ENCODE measurements at regions not wholly inside any gene's neighbourhood (a gene's known extent, or its start where the extent isn't known, plus 50 kb on each side); places are given as distances from the start of the nearest gene placed in this dataset.

DNA sequence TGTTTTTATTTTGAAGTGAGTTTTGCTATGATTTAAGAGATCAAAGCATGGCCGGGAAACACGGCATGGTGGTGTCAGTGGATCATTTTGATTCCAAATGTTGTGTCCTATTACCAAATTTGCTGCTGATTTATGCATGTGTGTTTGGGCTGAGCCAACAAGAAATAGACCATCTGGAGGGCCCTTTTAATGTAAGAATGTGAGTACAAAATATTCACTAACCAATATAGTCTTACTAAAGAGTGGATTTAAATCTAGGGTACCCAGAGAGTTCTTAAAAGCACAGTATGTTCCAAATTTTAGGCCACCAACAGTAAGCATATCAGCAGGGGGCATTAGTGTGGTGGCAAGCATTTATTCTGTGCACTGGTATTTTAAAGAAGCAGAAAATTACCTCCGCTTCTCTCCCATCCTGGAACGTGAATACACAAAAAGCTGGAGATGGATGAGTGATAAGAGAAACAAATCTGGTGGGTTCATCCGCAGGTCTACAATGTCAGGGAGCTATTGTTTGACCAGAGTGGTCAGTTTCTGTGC lies 444.4 kb upstream of the IGFBP7 start:
- no peak for DNase-seq

DNA sequence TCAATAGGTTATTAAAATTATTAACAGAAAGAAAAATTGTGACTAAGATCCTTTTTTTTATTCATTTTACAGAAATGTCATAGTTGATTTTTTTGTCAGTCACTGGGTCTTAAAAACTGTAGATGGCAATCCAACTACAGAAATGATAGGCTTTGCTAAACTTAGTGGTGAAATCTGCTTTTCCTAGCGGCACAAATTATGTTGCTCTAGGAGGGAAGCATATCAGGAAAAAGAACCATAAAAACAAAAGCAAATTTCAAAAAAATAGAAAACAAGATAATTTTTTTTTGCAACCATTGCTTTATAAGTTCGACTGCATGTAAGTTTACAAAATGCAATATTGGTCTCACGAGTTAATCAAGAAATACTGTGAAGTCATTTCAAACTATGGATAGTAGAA lies 443.5 kb upstream of the IGFBP7 start:
- no peak for DNase-seq

DNA sequence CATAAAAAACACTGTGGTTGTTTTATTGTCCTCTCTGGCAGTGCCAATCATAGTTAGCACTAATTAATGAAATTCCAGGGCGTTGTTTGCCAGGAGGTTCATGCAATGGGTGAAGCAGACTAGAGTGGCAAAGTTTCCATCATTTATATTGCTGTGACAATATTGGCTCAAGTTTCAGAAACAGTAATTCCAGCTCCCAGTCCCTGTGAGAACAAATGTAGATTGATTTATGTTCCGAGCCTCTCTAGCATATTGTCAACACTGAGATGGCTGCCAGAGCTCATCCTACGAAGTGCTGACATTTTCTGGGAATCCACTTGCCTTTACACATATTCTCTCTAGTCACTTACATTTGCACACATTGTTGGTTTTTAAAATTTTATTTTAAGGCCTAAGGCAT lies 440.0 kb upstream of the IGFBP7 start:
- no peak for DNase-seq

DNA sequence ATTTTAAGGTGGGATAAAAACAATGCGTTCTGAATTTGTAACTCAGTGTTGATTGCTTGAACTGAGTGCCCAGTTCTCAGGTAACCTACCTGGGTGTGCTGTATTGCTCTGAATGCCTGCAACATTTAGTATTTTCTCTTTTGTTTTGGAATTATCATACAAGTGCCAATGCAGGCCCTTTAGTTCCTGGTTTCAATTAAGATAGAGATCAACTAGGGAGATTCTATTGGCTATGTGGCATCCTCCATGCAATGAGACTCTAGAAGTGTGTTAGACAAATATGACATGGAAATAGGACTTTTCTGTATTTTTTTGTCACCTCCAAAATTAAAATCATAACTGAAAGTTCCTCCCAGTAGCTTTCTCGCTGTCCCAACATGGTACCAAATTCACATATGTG lies 438.7 kb upstream of the IGFBP7 start:
- DNase-seq = no peak

DNA sequence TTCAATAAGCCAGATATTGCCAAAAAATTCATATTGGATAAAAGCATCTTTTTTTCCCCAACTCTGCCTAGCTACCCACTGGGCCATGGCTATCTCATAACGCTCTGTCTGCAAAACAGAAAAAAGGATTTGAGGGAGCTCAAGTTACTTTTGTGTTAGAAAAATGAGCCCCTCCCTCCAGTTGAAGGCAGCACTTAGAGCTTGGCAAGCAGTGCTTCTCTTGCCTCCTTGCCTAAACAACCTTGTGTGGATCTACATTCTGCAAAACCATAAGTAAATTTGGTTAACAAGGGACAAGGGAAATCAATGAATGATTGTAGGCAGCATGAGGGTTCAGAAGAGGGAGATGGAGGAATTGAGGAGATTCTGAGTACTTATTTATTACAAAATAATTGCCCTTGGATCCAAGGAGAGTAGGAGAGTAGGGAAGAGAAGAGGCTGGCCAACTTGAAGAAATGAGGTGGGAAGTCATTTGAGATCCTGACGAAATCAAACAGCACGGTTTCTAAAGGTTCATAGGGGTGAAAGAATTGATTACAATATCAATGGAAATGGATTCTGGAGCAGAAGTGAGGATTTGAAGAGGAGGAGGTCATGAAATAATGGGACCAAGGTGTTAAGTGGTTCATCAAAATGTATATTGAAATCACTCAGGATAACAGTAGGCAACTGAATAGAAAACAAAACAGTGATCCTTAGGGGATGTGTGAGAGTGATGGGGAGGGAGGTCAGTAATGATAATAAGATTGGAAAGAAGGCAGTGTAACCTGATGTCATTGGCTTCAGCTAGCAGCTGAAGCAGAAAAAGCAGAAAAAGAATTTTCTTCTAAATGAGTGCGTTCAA lies 434.8 kb upstream of the IGFBP7 start:
- DNase-seq = no peak

DNA sequence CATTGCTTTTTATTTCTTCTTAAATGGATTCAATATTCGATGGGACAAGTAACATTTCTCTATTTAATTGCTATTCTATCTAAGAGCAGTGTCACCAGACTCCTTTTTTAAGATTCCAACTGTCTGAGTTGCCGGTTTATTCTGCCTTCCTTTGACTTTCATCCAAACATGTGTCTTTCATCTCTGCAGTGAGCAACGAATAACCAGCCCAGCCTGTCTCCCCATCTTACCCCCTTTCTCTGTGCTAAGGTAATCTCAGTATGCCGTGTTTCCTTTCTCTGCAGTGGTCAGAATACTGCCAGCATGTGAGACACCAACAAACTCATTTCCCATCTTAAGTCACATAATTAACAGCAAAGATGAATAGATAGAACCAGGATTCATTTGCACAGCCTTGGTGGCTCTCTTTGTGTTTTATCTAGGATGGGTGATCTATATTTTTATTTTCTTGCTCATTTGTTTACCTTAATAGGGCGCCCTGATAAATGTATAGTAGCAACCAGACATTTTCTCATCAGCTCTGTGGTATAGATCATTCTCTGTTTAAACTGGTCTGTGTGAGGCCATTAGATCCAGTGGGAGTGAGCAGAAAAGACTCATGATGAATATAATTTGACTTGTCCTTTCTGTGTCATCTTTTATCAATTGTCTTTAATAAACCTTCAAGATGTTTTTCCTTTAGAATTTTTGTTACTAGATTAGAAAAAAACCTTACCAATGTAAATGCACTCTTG lies 394.8 kb upstream of the IGFBP7 start:
- no peak for DNase-seq

DNA sequence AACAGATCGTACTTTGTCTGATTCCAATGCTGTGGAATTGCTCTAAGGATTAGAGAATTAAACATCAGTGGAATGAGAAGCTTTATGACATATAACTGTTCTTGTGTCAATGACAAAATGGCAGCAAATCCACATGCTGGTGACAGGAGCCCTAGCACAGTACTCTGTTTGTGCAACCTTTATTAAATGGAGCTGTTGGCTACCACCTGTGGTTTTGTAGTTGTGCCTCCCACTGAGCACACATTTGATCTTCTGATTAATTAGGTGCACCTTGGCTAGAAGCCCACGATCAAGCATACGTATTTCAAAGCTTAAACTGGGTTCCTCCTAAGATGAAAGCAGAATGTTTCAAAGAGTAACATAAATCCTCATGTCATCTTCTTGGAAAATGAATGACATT lies 394.0 kb upstream of the IGFBP7 start:
- DNase-seq = no peak

DNA sequence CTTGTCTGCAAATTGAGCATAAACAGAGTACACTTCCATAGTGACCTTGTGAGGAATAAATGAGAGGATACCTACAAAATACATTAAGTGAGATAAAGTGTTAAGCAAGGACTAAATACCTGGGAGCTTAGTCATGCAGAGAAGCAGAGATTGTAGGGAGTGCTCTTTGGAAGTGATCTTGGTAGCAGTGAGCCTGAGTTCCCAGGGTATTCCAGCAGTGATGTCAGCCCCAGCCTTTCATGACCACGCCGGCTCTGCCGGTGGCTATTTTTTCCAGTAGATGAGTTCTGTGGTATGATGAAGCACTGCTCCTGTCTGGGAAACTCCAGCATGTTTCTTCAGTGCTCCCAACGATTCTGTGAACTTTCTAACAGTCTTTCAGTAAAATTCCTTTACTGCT lies 391.5 kb upstream of the IGFBP7 start:
- no peak for DNase-seq

DNA sequence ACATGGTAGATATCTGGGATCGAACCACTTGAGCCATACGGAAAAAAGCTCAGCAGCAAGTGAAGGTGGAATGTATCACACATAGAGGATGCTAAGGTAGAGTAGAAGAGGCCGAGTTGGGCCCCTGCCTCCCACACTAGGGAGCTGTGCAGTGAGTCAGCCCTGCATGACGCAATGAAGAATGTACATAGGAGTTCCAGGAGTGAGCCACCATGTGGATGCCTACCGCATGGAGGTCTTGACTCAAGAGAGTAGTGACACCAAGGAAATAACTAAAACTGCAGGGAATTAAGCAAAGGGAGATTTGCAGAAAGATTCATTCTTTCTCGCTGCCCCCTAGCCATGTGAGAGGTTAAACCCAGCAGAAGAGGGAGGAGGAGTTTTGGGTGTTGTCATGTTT lies 389.6 kb upstream of the IGFBP7 start:
- DNase-seq = no peak

DNA sequence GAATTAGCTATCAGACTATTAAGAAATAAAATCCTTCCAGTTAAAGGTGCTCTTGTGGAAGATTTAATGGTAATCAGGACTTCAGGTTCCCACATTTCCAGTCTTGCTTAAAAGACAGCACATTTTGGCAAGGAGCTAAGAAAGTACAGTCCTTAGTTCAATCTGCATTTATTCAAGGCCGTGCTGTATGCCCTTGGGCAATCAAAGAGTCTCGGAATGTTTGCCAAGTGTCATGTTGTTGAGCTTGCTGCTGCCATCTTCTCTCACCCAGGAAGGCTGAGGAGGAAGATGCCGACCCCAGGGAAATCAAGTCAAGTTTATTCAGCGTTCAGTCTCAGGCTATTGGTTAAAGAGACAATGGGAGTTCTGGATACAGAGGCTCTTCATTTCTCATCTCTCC lies 388.1 kb upstream of the IGFBP7 start:
- DNase-seq = no peak

DNA sequence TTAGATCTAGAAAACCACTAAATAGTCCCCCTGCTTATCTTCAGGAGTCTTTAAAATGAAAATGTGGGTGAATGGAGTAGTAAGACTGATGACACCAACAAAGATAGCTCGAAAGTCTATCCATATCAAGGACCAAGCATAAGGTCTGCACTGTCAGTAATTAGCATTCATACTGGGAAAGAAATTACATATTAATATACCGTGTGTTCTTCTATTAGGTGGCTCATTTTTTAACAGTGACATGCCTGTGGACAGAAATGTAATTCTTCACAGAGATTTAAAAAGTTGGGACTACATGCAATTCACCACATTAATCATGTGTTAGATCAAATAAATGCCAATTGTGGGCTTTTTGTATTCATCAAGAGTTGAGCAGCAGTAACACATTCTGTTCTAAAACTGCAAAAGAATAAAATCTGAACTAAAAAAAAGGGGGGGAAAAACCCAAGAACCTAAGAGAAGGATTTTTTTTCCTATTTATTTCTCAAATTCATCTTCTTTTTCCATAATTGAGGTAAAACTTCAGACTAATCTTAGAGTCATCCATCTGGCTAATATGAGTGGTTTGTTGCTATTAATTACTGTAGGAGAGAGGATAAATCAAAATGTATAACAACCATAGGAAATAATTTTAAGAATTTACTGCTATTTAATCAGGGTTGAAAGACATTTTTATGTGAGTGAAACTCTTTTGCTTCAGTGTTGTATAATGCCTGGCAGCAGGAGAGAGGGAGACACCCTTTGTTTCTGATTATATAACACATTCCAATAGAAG lies 386.7 kb upstream of the IGFBP7 start:
- no peak for DNase-seq

DNA sequence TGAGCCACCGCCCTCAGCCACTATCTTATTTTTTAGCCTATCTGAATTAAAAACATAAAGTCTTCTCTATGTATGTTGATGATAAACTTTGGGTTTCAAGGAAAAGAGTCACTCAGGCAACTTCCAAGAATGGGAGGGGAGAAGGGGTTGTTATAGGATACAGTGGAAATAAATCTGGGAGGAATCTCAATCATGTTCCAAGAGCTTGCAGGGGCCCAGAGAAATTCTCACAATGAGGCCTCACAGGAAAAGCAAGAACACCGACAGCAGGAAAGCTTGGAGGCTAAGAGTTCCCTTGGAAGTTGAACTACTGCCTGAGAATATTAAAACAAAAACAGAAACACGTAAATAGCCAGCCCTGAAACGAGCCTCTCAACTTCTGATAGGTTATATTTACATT lies 384.6 kb upstream of the IGFBP7 start:
- no peak for DNase-seq

DNA sequence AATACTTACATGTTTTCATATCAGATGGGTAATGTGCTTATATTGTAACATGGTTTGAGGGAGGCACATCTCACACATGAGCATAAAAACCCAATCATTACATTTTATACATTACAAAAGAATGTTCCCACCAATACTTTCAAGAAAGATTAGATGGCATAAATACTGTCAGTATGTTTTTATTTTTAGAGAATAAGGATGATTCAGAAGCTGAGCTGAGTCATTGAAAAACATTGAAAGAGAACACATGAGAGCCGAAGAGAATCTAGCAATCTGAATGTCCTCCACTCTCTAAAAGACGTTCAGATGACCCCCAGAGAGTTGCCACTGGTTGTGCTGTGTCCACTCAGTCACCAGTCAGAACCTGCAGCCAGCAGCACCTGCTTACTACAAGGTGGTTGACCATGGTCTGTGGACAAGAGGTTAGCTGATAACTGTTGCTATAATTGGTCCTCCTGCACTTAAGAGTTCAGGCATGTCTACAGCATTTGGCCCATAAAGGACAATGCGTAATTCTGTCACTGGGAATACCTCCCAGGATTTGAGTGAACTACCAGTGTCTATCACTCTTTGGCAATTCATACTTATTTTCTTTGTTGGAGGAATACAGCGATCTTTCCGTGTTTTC lies 382.2 kb upstream of the IGFBP7 start:
- DNase-seq = no peak

DNA sequence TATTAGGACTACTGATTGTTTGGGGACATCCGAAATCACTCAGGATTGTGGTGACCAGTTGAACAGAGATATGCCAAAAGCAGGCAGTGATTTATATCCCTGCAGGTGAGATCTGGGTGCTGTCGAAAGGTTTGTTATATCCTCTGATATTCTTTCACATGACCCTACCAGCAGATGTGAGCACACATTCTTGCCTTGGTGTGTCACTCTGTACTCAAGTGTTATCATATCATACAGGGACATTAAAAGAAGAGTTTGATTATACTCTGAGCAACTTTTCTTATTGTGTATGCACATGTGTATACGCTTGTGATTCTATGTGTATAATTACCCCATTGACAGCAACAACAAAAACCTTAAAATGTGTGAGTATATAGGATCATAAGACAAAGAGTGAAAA lies 381.2 kb upstream of the IGFBP7 start:
- no peak for DNase-seq

DNA sequence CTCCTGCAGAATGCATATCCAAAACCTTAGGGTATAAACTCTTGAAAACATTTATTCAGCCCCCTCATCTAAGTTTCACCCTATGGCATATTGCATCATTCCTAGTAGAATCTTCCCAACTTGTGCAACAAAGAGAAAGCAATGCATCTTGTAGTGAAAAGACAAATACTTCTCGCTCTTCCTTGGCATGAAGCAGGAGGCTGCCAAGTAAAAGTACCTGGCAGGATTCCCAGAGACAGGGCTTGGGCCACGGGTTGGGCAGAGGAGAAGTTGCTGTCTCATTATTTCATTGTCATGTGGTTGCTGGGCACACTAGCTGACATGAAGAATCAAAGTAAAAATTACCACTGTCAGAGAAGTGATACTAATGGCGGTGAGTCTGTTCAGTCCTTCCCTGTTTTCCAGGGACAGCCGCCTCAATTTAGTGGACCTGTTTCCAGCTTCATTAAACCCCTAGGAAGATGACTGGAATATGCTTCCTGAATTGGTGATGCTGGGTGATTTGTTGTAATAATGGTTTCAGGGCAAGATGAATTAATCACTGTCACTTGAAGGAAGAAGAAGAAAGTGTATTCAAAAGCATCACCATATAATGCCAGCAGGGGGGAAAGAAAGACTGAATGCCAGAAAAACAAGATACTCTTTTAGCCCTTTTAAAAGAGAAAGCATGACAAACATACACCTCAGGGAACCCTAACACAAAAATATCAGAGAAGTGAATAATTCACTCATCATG lies 380.5 kb upstream of the IGFBP7 start:
- DNase-seq = no peak

DNA sequence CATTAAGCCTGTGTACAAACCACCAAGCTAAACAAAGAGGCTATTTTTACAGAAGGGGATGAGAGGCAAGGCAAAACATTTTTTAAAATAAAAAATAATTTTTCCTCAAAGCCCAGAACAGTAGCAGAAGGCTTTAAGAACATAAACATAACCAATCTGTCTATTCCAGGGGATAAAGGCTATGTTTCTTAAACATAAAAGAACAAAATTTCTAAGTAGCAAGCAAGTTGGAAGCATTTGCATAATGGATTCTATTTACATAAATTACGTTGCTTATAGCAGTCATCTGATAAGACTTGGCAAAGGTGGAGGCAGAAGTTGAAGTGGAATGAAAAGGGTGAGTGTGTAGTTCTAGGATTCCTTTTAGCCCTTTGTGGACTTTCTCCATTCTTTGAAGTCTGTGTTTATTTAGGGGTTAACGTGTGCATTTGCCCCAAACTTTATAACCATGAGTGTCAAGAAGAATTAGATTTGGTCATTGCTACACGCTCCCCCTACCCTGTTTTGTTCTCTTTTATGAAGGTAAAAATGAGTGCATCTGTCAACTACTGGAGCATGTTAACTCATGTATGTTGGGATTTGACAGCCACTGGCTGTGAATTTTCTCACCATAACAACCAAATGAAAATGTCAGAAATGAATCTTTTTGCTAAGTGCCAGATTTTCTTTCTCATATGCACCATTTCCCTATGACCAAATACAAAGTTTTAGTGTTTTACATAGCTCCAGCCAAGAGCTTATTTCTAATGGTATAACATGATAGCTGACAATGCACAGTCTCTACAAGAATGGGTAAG lies 378.4 kb upstream of the IGFBP7 start:
- no peak for DNase-seq

DNA sequence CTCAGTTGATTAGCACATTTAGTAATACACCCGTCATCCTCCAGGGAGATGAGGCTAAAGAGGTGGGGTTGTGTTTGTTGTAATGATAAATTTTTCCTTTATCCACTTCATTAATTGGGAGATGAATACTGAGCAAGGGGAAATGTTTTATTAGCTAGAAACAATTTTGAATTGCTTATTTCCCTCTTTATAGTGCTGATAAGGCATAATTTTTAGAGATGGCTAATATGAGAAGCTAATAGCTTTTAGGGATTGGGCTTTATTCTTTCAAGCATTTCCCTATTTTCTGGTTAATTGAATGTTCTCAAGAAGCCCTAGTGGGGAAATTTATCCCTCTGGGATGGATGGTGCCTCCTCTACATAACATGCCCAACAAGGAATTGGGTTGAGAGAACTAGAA lies 365.2 kb upstream of the IGFBP7 start:
- DNase-seq = no peak

DNA sequence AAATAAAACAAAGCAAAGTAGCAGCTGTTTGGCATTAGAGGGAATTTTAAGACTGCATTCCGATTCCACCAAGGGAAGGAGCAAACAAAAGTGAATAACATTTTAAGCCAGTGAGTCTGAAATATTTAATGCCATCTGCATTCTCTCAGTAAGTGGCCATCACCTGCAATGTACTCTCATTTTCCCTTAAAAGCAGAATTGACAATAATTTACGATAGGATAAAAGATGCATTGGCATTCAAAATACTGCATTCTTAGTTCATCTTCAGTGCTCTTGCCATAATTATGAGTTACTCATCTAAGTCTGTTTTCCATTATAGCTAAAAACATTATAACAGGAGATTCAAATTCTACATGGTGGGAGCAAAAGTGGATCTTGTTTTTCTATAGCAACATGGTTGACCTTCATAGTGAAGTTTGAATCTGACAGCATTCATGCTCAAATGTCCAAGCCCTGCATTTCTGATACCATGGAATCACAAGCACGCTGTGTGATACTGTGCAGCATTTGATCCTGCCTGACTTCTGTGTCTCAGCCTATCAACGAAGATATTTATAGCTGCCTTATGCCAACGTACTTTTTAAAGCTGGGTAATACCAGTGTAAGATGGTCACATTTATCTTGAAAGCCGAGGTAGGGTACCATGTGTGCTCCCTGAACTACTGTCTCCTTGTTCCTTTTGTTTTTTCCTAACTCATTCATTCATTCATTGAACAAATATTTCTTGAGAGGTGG lies 355.3 kb upstream of the IGFBP7 start:
- DNase-seq = no peak

DNA sequence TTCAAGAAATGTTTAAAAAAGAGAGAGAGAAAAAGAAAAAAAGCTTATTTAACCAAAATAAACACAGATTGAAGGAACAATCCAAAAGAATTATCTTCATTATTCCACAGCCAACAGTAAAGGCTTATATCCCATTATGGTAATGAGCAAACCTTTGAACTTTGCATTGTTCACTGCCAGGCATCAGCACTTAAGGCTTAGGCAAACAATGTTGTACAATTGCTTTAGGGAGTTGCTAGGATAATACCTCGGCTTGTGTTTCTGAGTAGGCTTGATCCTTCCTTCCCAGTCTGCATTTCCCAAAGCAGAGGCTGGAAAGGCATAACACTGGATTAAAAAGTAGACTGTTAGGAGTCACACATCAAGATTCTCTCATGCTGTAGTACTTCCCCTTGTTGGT lies 352.7 kb upstream of the IGFBP7 start:
- no peak for DNase-seq

DNA sequence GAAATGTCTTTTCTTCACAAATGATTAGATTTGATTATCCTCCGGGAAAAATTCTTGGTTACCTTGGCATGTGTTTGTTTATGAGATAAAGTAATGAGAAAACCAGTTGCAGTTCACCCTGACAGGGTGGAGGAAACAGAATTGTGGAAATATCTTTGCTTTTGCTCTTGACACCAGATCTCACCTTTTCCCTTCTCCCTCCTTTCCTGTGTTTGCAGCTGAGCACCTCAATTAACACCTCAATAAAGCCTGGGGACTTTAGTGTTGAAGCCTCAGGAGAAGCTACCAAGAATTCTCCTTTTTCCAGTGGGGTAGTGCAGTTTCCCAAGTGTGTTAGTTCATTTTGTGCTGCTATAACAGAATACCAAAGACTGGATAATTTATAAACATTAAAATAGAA lies 350.8 kb upstream of the IGFBP7 start:
- no peak for DNase-seq

DNA sequence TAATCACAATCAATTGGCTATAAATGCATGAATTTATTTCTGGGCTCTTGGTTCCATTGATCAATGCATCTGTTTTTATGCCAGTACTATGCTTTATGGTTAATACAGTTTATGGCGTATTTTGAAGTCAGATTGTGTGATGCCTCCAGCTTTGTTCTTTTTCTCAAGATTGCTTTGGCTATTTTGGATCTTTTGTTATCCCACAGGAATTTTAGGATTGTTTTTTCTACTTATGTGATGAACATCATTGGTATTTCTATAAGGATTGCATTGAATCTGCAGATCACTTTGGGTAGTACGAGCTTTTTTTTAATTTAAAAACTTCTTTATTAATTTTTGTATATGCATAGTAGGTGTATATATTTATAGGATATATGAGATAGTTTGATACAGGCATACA lies 338.7 kb upstream of the IGFBP7 start:
- no peak for DNase-seq

Data from CD4-positive, alpha-beta T cell treated with Interleukin-17A for 1 hour (primary cell).